ENCODE measurements at regions not wholly inside any gene's neighbourhood (a gene's known extent, or its start where the extent isn't known, plus 50 kb on each side); places are given as distances from the start of the nearest gene placed in this dataset.
"Not testable (repeated sequence)": the region's sequence is repeated elsewhere in the genome, so short reads cannot be mapped to it uniquely, and the experiment has no call there.

DNA sequence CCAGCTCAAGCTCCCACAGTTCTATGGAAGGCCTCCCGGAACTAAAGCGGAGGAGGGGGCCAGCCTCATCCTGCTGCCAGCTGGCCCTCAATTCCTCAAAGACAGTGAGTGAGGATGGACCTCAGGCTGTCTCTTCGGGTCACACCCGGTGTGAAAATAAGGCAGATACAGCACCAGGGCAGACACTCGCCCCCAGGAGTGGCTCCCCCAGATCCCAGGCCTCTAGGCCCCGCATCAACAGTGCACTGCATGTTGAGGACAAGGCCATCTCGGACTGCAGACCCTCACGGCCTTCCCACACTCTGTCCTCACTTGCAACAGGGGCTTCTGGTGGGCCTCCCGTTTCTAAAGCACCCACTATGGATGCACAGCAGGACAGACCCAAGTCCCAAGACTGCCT, 239.2 kb upstream of the ZNF322 start:
- TF ChIP-seq, protein P1, sequence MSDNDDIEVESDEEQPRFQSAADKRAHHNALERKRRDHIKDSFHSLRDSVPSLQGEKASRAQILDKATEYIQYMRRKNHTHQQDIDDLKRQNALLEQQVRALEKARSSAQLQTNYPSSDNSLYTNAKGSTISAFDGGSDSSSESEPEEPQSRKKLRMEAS (IDR thresholded peaks at IDR 0.05; ENCODE audit: low read depth, low read length) = not testable (repeated sequence)
- TF ChIP-seq, protein P2, sequence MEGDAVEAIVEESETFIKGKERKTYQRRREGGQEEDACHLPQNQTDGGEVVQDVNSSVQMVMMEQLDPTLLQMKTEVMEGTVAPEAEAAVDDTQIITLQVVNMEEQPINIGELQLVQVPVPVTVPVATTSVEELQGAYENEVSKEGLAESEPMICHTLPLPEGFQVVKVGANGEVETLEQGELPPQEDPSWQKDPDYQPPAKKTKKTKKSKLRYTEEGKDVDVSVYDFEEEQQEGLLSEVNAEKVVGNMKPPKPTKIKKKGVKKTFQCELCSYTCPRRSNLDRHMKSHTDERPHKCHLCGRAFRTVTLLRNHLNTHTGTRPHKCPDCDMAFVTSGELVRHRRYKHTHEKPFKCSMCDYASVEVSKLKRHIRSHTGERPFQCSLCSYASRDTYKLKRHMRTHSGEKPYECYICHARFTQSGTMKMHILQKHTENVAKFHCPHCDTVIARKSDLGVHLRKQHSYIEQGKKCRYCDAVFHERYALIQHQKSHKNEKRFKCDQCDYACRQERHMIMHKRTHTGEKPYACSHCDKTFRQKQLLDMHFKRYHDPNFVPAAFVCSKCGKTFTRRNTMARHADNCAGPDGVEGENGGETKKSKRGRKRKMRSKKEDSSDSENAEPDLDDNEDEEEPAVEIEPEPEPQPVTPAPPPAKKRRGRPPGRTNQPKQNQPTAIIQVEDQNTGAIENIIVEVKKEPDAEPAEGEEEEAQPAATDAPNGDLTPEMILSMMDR (IDR thresholded peaks at IDR 0.05; ENCODE audit: low read depth, low read length) = not testable (repeated sequence)

Measured in NB4 (cell line).